ENCODE measurements at regions not wholly inside any gene's neighbourhood (a gene's known extent, or its start where the extent isn't known, plus 50 kb on each side); places are given as distances from the start of the nearest gene placed in this dataset.
A peak's percentile ranks its signal among the peaks of the same experiment; 100 is the strongest.

DNA sequence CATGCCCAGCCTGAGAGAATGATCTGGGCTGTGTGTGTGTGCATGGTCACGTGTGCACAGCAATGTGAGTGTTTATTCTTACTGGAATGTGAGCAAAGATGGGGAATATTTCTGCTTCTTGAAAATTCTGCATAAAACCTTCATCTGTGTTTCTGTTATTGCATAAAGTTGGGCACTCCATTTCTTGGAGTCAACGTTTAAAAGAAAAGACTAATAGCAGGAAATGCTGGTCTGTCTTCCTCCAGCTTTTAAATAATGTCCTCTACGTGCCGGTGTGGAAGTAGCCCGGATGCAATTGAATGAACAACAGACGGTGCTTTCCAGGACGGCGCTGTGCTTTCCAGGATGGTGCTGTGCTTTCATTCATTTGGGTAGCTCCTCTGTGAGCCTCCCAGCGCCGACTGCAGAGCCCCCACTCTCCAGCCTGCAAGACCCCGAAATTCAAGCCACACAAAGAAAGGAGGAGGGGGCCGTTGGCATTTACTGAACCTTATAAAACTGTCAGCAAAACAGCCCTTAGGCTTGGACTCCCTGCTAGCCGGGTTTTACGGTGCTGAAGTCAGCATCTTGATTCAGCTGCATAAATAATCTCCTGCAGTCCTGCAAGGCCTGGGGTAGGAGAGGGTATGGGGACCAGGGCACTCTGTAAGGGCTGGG, 158.2 kb upstream of the PRKCQ start:
- no peaks in the 10 kb centered on the region for H3K36me3 ChIP-seq
- intact Hi-C loops (cut with DNase I): no loop called here
- H3K27ac ChIP-seq: peak overlapping the region in 3 of 4 donors; percentile 32 to 70 (median 53)
- peaks cover 0 to 6% (median 0%) of the 10 kb centered on the region in 4 donors for H3K27me3 ChIP-seq
- H3K4me1 ChIP-seq: peaks cover 12 to 66% (median 23%) of the 10 kb centered on the region in 3 donors
- WGBS, 2 donors: 2% methylated on average over 11 to 13 of the region's 14 CpGs
- TF ChIP-seq POLR2A (IDR thresholded peaks at IDR 0.05): no peak
- TF ChIP-seq, protein P1, sequence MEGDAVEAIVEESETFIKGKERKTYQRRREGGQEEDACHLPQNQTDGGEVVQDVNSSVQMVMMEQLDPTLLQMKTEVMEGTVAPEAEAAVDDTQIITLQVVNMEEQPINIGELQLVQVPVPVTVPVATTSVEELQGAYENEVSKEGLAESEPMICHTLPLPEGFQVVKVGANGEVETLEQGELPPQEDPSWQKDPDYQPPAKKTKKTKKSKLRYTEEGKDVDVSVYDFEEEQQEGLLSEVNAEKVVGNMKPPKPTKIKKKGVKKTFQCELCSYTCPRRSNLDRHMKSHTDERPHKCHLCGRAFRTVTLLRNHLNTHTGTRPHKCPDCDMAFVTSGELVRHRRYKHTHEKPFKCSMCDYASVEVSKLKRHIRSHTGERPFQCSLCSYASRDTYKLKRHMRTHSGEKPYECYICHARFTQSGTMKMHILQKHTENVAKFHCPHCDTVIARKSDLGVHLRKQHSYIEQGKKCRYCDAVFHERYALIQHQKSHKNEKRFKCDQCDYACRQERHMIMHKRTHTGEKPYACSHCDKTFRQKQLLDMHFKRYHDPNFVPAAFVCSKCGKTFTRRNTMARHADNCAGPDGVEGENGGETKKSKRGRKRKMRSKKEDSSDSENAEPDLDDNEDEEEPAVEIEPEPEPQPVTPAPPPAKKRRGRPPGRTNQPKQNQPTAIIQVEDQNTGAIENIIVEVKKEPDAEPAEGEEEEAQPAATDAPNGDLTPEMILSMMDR (IDR thresholded peaks at IDR 0.05): no peak
- H3K4me3 ChIP-seq: peak overlapping the region; percentile 4 to 21 (median 10)
- no peak for DNase-seq
- H3K9me3 ChIP-seq: no peaks in the 10 kb centered on the region

DNA sequence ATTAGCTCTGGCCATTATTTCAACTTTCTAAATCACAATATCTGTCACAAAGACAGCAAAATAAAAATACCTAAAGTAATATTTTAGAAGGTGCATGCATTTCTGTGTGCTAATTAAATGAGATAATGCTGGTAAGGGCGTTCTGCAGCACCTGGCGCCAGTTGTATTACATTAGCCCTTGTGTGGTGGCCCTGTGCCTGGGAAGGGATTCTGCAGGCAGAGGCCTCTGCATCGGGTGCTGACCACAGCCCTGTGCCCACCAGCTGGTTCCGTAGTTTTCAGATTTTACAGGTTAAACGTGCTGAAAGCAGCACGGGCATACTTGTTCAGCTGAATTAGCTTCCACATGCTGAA, 157.7 kb upstream of the PRKCQ start:
- intact Hi-C loops (cut with DNase I): no loop called here
- H3K4me1 ChIP-seq: peaks cover 12 to 61% (median 23%) of the 10 kb centered on the region in 3 donors
- no peak for DNase-seq
- no peaks in the 10 kb centered on the region for H3K36me3 ChIP-seq
- WGBS, 2 donors: 31 to 34% methylated on average over 5 to 6 of the region's 6 CpGs
- H3K27me3 ChIP-seq: peaks cover 0 to 6% (median 0%) of the 10 kb centered on the region in 4 donors
- H3K4me3 ChIP-seq: peak overlapping the region; percentile 4 to 21 (median 10)
- no peaks in the 10 kb centered on the region for H3K9me3 ChIP-seq
- peak overlapping the region in 3 of 4 donors; percentile 32 to 70 (median 53) for H3K27ac ChIP-seq
- TF ChIP-seq POLR2A (IDR thresholded peaks at IDR 0.05): no peak
- TF ChIP-seq, protein P1 (IDR thresholded peaks at IDR 0.05): no peak

DNA sequence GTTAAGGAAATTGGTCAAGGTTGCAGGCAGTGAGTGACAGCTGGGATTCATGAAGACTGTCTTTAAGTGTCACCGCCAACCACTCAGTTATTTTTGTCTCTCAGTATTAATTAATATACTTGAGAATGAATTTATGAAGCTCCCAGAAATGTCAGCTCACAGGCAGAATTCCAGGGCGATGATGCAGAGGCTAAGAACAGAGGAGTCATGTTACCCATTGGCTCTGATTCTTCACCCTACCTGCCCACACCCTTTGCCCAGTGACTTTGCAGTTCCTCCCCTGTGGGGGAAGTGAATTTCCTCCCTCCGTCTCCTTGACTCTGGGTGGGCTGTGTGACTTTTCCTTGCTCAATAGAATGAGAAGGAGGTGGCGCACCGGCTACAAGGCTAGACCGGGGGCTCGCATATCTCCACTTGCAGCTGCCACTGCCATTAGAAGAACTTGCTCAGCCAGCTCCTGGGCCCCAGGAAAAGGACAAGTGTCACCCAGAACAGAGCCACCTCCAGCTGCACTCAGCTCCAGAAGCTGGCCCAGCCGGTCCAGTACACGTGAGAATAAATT, 157.1 kb upstream of the PRKCQ start:
- TF ChIP-seq, protein P1 (IDR thresholded peaks at IDR 0.05): no peak
- TF ChIP-seq POLR2A (IDR thresholded peaks at IDR 0.05): no peak
- no peak for DNase-seq
- intact Hi-C loops (cut with DNase I): no loop called here
- WGBS, 2 donors: 28 to 52% methylated on average over 6 of the region's 9 CpGs
- no peaks in the 10 kb centered on the region for H3K9me3 ChIP-seq
- peak overlapping the region; percentile 7 to 40 (median 19) for H3K4me3 ChIP-seq
- H3K27ac ChIP-seq: peak overlapping the region in 3 of 4 donors; percentile 32 to 70 (median 53)
- peaks cover 0 to 6% (median 0%) of the 10 kb centered on the region in 4 donors for H3K27me3 ChIP-seq
- H3K36me3 ChIP-seq: no peaks in the 10 kb centered on the region
- H3K4me1 ChIP-seq: peaks cover 12 to 60% (median 23%) of the 10 kb centered on the region in 3 donors

DNA sequence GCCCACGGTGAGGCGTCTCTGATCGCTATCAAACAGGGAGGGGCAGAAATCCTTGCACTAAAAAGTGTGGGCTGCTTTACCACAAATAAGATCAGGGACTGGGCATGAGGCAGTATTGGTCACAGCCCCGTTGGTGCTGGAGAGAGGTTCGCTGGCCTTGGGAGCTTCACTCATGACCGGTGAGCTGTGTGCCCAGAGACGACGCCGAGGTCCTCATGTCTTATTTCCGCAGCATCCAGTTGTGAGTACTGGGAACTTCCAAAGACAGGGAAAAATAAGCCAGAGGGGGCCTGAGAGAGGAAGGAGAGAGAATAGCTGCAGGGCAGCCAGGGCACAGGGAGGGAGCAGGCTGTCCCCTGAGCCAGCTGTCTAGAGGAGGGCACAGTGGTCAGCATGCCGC, 154.2 kb upstream of the PRKCQ start:
- Histone ChIP-seq H3K9me3 (no peaks in the 10 kb centered on the region), H3K27me3 (peaks cover 0 to 13% (median 0%) of the 10 kb centered on the region in 4 donors), H3K4me1 (peaks cover 12 to 38% (median 24%) of the 10 kb centered on the region in 3 donors), H3K27ac (no peak overlapping the region), H3K36me3 (no peaks in the 10 kb centered on the region), H3K4me3 (no peak overlapping the region)
- WGBS, 2 donors: 76 to 82% methylated on average over 10 to 11 of the region's 11 CpGs
- no peak for DNase-seq
- TF ChIP-seq POLR2A (IDR thresholded peaks at IDR 0.05): no peak
- intact Hi-C loops (cut with DNase I): no loop called here

DNA sequence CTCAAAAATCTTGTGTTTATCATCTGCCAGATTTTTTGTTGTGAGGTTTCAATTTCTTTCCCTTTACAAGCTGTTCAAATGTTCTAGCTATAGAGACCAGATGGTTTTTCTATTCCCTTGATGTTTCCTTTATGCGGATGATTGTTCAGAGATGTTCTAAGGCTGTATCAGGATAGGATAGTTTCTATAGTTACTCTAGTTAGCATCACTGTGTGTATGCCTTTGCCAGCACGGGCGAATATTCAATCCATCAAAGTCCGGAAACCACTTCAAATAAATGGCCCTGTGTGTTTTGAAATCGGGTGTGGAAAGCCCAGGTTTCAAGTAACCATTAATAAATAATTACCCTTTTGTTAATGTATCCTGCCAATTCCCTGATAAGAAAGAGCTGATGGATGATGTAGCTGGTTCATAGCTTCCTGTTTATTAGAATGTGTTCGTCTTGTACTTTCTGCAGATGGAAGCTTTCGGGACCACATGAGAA, 149.8 kb upstream of the PRKCQ start:
- no peaks in the 10 kb centered on the region for H3K36me3 ChIP-seq
- peaks cover 0 to 10% (median 6%) of the 10 kb centered on the region in 3 donors for H3K4me1 ChIP-seq
- intact Hi-C loops (cut with DNase I): no loop called here
- WGBS, 2 donors: 20 to 28% methylated on average over 7 of the region's 7 CpGs
- H3K27ac ChIP-seq: peak overlapping the region in 1 of 4 donors; percentile 13
- DNase-seq: no peak
- H3K27me3 ChIP-seq: peaks cover 0 to 43% (median 0%) of the 10 kb centered on the region in 4 donors
- no peaks in the 10 kb centered on the region for H3K9me3 ChIP-seq
- no peak for TF ChIP-seq POLR2A (IDR thresholded peaks at IDR 0.05)
- TF ChIP-seq, protein P1 (IDR thresholded peaks at IDR 0.05): no peak
- no peak overlapping the region for H3K4me3 ChIP-seq

Measured in esophagus squamous epithelium (tissue), 5 donors.